Keratinocyte (primary cell): ENCODE measurements at regions not wholly inside any gene's neighbourhood (a gene's known extent, or its start where the extent isn't known, plus 50 kb on each side); places are given as distances from the start of the nearest gene placed in this dataset.

ENCODE experiments used
- EZH2 ChIP-seq: IDR thresholded peaks from one replicate; pipeline ENCODE4 v1.6.1; 2012; ENCODE audit warnings: inconsistent platforms, mild to moderate bottlenecking, low read length, moderate library complexity
- TF ChIP-seq, protein P1 (sequence below), 3 experiments: IDR thresholded peaks in 1 of 3; conservative IDR thresholded peaks in 1 of 3; optimal IDR thresholded peaks in 1 of 3; 2 replicates in 2 of 3; 3 replicates in 1 of 3; pipeline versions ENCODE3 to v1.5.1; 2011; ENCODE audit warnings: low read length in 3 of 3, mild to moderate bottlenecking in 3 of 3, moderate library complexity in 2 of 3, control low read depth in 1 of 3, inconsistent platforms in 1 of 3; ENCODE audit not compliant: insufficient read depth in 2 of 3; ENCODE audit errors: extremely low read depth in 1 of 3

DNA sequence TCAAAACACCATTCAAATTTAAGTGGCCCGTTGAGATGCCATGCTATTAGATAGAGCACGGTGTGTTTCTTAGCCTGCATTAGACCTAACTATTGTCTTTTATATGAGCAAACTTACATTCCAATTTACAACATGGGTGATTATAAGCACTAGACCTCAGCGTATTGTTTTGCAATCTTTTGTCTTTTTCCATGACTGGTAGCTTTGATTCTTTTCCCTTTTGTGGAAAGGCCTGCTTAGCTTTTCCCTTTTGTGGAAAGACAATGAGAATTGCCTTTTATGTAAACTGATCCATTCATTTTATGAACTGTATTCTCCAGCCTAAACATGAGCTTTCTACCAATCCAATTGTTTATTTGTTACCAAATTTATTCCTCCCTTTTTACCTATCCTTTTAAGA, 823.1 kb downstream of the CCSER2 start:
- TF ChIP-seq, protein P1, sequence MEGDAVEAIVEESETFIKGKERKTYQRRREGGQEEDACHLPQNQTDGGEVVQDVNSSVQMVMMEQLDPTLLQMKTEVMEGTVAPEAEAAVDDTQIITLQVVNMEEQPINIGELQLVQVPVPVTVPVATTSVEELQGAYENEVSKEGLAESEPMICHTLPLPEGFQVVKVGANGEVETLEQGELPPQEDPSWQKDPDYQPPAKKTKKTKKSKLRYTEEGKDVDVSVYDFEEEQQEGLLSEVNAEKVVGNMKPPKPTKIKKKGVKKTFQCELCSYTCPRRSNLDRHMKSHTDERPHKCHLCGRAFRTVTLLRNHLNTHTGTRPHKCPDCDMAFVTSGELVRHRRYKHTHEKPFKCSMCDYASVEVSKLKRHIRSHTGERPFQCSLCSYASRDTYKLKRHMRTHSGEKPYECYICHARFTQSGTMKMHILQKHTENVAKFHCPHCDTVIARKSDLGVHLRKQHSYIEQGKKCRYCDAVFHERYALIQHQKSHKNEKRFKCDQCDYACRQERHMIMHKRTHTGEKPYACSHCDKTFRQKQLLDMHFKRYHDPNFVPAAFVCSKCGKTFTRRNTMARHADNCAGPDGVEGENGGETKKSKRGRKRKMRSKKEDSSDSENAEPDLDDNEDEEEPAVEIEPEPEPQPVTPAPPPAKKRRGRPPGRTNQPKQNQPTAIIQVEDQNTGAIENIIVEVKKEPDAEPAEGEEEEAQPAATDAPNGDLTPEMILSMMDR (optimal IDR thresholded peaks at IDR 0.05 in 1 of 3, IDR thresholded peaks at IDR 0.05 in 1 of 3, conservative IDR thresholded peaks at IDR 0.05 in 1 of 3; ENCODE audit: extremely low read depth in 1 of 3, insufficient read depth in 2 of 3, low read length in 3 of 3) = no peak
- no peak for TF ChIP-seq EZH2
